ENCODE measurements at regions not wholly inside any gene's neighbourhood (a gene's known extent, or its start where the extent isn't known, plus 50 kb on each side); places are given as distances from the start of the nearest gene placed in this dataset.
A peak's percentile ranks its signal among the peaks of the same experiment; 100 is the strongest.

DNA sequence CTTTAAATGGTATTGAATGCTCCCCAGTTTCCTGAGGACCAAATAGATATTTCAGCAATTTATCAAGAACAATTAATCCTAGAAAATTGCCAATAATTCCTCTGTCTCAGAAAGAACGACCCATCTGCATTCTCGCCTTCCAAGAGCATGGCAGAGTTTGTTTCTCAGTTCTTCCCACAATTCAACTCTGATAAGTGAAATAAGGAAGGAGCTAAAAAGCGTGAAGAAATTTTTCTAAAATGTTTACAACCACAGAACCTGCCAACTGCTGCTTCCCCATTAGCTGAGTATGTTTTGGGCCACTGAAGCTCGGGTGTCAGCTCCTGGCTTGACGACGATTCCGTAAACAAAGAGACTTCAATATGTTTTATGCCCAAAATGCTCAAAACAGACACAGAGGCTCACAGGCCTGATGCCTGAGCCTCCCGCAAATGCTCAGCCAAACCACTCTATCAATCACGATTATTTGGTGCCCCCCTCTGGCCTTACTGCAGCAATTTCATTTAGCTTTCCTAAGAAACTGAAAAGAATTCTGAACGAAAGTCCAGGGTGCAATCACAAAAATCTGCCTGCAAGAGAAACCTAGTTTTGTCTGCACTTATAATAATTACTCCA lies 259.2 kb upstream of the CCDC54 start:
- TF ChIP-seq, protein P1, sequence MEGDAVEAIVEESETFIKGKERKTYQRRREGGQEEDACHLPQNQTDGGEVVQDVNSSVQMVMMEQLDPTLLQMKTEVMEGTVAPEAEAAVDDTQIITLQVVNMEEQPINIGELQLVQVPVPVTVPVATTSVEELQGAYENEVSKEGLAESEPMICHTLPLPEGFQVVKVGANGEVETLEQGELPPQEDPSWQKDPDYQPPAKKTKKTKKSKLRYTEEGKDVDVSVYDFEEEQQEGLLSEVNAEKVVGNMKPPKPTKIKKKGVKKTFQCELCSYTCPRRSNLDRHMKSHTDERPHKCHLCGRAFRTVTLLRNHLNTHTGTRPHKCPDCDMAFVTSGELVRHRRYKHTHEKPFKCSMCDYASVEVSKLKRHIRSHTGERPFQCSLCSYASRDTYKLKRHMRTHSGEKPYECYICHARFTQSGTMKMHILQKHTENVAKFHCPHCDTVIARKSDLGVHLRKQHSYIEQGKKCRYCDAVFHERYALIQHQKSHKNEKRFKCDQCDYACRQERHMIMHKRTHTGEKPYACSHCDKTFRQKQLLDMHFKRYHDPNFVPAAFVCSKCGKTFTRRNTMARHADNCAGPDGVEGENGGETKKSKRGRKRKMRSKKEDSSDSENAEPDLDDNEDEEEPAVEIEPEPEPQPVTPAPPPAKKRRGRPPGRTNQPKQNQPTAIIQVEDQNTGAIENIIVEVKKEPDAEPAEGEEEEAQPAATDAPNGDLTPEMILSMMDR (IDR thresholded peaks at IDR 0.05; ENCODE audit: insufficient read depth, low read length): peak; percentile 15
- TF ChIP-seq POLR2AphosphoS5 (IDR thresholded peaks at IDR 0.05; ENCODE audit: low read depth): no peak
- TF ChIP-seq, protein P2, sequence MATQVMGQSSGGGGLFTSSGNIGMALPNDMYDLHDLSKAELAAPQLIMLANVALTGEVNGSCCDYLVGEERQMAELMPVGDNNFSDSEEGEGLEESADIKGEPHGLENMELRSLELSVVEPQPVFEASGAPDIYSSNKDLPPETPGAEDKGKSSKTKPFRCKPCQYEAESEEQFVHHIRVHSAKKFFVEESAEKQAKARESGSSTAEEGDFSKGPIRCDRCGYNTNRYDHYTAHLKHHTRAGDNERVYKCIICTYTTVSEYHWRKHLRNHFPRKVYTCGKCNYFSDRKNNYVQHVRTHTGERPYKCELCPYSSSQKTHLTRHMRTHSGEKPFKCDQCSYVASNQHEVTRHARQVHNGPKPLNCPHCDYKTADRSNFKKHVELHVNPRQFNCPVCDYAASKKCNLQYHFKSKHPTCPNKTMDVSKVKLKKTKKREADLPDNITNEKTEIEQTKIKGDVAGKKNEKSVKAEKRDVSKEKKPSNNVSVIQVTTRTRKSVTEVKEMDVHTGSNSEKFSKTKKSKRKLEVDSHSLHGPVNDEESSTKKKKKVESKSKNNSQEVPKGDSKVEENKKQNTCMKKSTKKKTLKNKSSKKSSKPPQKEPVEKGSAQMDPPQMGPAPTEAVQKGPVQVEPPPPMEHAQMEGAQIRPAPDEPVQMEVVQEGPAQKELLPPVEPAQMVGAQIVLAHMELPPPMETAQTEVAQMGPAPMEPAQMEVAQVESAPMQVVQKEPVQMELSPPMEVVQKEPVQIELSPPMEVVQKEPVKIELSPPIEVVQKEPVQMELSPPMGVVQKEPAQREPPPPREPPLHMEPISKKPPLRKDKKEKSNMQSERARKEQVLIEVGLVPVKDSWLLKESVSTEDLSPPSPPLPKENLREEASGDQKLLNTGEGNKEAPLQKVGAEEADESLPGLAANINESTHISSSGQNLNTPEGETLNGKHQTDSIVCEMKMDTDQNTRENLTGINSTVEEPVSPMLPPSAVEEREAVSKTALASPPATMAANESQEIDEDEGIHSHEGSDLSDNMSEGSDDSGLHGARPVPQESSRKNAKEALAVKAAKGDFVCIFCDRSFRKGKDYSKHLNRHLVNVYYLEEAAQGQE (IDR thresholded peaks at IDR 0.05; ENCODE audit: insufficient replicate concordance, low read depth): no peak
- no peak for TF ChIP-seq GABPA (IDR thresholded peaks at IDR 0.05; ENCODE audit: low read depth)

Measured in HL-60 (cell line).